DND-41 (cell line): ENCODE measurements at regions not wholly inside any gene's neighbourhood (a gene's known extent, or its start where the extent isn't known, plus 50 kb on each side); places are given as distances from the start of the nearest gene placed in this dataset.

Experiments used
- ATAC-seq: fragments of 200-7000 bp; cut with Tn5 transposase; 3 replicates; pipeline ENCODE4 v1.9.1; 2021; ENCODE audit warnings: low read depth; ENCODE audit not compliant: insufficient read depth
- DNase-seq: peaks from one replicate; pipeline ENCODE4 v3.0.0-alpha.2; 2020
- H2AFZ ChIP-seq: 2 replicates; pipeline ENCODE4 v1.6.0; 2012; ENCODE audit warnings: low read depth, low read length
- H3K27ac ChIP-seq: 2 replicates; pipeline ENCODE4 v1.5.1; 2012; ENCODE audit warnings: low read length, inconsistent platforms
- H3K27me3 ChIP-seq: fragments of 200-600 bp; sonication (generic); 2 replicates; pipeline ENCODE4 v1.6.0; 2012; ENCODE audit warnings: low read length, mild to moderate bottlenecking, inconsistent platforms; ENCODE audit not compliant: insufficient read depth, poor library complexity
- H3K36me3 ChIP-seq: 2 replicates; pipeline ENCODE4 v1.5.1; 2012; ENCODE audit warnings: low read length, inconsistent platforms; ENCODE audit not compliant: insufficient read depth
- H3K4me1 ChIP-seq: 2 replicates; pipeline ENCODE4 v1.5.1; 2012; ENCODE audit warnings: mild to moderate bottlenecking, low read length; ENCODE audit not compliant: insufficient read depth
- H3K4me2 ChIP-seq: 2 replicates; pipeline ENCODE4 v1.6.0; 2012; ENCODE audit warnings: mild to moderate bottlenecking, moderate library complexity, low read length, inconsistent platforms; ENCODE audit not compliant: insufficient read depth
- H3K4me3 ChIP-seq, 2 experiments: fragments of 200-600 bp in 1 of 2; shearing (Covaris generic) in 1 of 2; 2 replicates each; pipeline ENCODE4 v1.5.1; 2012 to 2016; ENCODE audit warnings: inconsistent platforms in 2 of 2, low read length in 2 of 2, mild to moderate bottlenecking in 2 of 2, low read depth in 1 of 2, moderate library complexity in 1 of 2
- H3K79me2 ChIP-seq: 2 replicates; pipeline ENCODE4 v1.6.0; 2012; ENCODE audit warnings: low read length, inconsistent platforms; ENCODE audit not compliant: insufficient read depth
- H3K9ac ChIP-seq: 2 replicates; pipeline ENCODE4 v1.6.0; 2012; ENCODE audit warnings: low read depth, mild to moderate bottlenecking, inconsistent platforms, low read length, moderate library complexity
- H3K9me3 ChIP-seq: 2 replicates; pipeline ENCODE4 v1.5.1; 2012; ENCODE audit warnings: low read length, moderate library complexity, mild to moderate bottlenecking, inconsistent platforms; ENCODE audit not compliant: insufficient read depth, severe bottlenecking
- H4K20me1 ChIP-seq: 2 replicates; pipeline ENCODE4 v1.6.0; 2012; ENCODE audit warnings: low read length; ENCODE audit not compliant: insufficient read depth
- CTCF ChIP-seq: IDR thresholded peaks from 2 replicates; pipeline ENCODE4 v1.5.1; 2012; ENCODE audit warnings: borderline replicate concordance, low read length, moderate library complexity, mild to moderate bottlenecking; ENCODE audit not compliant: poor library complexity, severe bottlenecking; ENCODE audit errors: extremely low read depth
- EZH2 ChIP-seq: IDR thresholded peaks from 3 replicates; pipeline ENCODE4 v1.6.1; 2012; ENCODE audit warnings: borderline replicate concordance, low read depth, mild to moderate bottlenecking, moderate library complexity, low read length, inconsistent platforms; ENCODE audit not compliant: severe bottlenecking

GRCh38 chr2:239774142-239774462 lies 251.0 kb downstream of the NDUFA10 start:
- Histone ChIP-seq H3K27ac (no peak overlapping the region), H2AFZ (no peak overlapping the region), H3K4me3 (no peak overlapping the region), H3K36me3 (no peaks in the 10 kb centered on the region), H3K9me3 (peaks cover 10% of the 10 kb centered on the region), H3K9ac (no peak overlapping the region), H3K4me1 (no peaks in the 10 kb centered on the region), H3K79me2 (no peaks in the 10 kb centered on the region), H3K27me3 (no peaks in the 10 kb centered on the region), H3K4me2 (no peak overlapping the region), H4K20me1 (no peaks in the 10 kb centered on the region)
- ATAC-seq (no peak), DNase-seq (no peak)
- TF ChIP-seq EZH2 (no peak), CTCF (no peak)

GRCh38 chr2:239773228-239774141 lies 251.7 kb downstream of the NDUFA10 start:
- TF ChIP-seq EZH2 = no peak
- no peak for TF ChIP-seq CTCF
- H3K27ac ChIP-seq = no peak overlapping the region
- no peaks in the 10 kb centered on the region for H3K36me3 ChIP-seq
- no peaks in the 10 kb centered on the region for H3K79me2 ChIP-seq
- H3K4me1 ChIP-seq = no peaks in the 10 kb centered on the region
- H2AFZ ChIP-seq = no peak overlapping the region
- H3K4me2 ChIP-seq = no peak overlapping the region
- H3K4me3 ChIP-seq = no peak overlapping the region
- DNase-seq (no peak), ATAC-seq (no peak)
- H3K27me3 ChIP-seq = no peaks in the 10 kb centered on the region
- no peak overlapping the region for H3K9ac ChIP-seq
- H3K9me3 ChIP-seq = peaks cover 10% of the 10 kb centered on the region
- H4K20me1 ChIP-seq = no peaks in the 10 kb centered on the region

- Histone ChIP-seq H2AFZ (no peak overlapping the region), H3K27me3 (no peaks in the 10 kb centered on the region), H3K9me3 (peaks cover 10% of the 10 kb centered on the region), H3K4me1 (no peaks in the 10 kb centered on the region), H3K79me2 (no peaks in the 10 kb centered on the region), H4K20me1 (no peaks in the 10 kb centered on the region), H3K4me2 (no peak overlapping the region), H3K36me3 (no peaks in the 10 kb centered on the region), H3K9ac (no peak overlapping the region), H3K4me3 (no peak overlapping the region), H3K27ac (no peak overlapping the region)
- ATAC-seq (no peak), DNase-seq (no peak)
- no peak for TF ChIP-seq EZH2
- no peak for TF ChIP-seq CTCF
Measured at GRCh38 chr2:239772721-239773120, 252.4 kb downstream of the NDUFA10 start.
